C4-2B (cell line): ENCODE measurements at regions not wholly inside any gene's neighbourhood (a gene's known extent, or its start where the extent isn't known, plus 50 kb on each side); places are given as distances from the start of the nearest gene placed in this dataset.

Source experiments
- H3K27ac ChIP-seq: fragments of 450-650 bp; 2 replicates; pipeline ENCODE4 v1.5.1; 2017
- ZFX ChIP-seq: fragments of 450-650 bp; IDR thresholded peaks from 2 replicates; pipeline ENCODE4 v1.6.1; 2017
- TF ChIP-seq, protein P1 (sequence below): fragments of 450-650 bp; conservative IDR thresholded peaks from 2 replicates; pipeline ENCODE4 v1.5.1; 2017; ENCODE audit warnings: mild to moderate bottlenecking

DNA sequence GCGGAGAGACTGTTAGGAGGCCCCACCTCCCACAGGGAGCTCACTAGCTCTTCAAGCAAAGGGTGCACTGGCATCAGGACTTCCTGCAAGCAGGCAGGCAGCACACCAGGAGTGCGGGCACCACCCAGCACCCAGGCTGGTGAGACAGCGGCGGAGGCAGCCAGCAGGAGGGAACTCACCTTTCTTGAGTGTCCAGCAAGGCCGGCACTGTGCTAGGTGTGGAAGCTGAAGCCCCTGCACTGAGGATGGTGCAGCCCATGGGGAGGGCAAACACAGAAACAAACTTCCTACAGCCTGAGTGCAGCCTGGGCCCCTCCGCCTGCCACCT is 100.7 kb upstream of the ID2 start:
- no peak for TF ChIP-seq ZFX
- TF ChIP-seq, protein P1, sequence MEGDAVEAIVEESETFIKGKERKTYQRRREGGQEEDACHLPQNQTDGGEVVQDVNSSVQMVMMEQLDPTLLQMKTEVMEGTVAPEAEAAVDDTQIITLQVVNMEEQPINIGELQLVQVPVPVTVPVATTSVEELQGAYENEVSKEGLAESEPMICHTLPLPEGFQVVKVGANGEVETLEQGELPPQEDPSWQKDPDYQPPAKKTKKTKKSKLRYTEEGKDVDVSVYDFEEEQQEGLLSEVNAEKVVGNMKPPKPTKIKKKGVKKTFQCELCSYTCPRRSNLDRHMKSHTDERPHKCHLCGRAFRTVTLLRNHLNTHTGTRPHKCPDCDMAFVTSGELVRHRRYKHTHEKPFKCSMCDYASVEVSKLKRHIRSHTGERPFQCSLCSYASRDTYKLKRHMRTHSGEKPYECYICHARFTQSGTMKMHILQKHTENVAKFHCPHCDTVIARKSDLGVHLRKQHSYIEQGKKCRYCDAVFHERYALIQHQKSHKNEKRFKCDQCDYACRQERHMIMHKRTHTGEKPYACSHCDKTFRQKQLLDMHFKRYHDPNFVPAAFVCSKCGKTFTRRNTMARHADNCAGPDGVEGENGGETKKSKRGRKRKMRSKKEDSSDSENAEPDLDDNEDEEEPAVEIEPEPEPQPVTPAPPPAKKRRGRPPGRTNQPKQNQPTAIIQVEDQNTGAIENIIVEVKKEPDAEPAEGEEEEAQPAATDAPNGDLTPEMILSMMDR: no peak
- H3K27ac ChIP-seq: no peak overlapping the region

DNA sequence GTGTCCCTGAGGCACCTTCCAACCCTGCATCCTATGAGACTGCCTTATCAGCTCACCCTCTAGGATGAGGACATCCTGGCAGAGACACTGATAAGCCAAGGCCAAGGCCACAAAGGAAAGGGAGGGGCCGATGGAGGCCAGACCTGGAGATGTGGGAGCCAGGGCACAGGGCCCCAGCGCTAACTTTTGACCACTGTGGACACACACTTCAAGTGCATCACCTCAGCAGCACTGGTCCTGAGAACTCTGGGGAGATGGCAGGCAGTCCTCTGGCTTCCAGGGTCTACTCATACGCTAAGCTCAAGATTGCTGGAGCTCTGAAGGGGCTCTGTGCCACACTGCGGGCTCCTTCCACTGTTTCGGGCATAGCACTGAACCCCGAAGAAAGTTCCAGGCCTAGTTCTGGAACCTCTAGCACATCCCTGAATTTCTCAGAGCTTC is 100.2 kb upstream of the ID2 start:
- H3K27ac ChIP-seq: no peak overlapping the region
- TF ChIP-seq, protein P1: no peak
- TF ChIP-seq ZFX: no peak

DNA sequence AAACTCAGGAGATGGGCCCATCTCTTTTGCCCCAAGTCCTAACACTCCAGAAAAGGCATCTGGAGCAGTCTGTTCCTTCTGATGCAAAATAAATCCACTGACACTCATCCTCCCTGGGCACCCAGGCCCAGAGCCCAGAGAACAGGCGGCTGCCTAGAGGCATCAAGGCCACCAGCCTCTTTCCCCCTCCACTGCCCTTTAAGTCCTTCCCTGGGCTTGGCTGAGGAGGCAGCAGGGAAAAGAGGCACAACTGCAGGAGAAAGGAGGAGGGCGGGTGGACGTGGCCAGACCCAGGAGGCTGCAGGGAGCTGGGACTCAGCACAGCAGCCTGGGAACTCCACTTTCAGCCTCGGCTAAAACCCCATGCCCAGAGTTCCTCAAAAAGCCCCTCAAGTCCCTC is 99.7 kb upstream of the ID2 start:
- no peak overlapping the region for H3K27ac ChIP-seq
- no peak for TF ChIP-seq ZFX
- TF ChIP-seq, protein P1: no peak

DNA sequence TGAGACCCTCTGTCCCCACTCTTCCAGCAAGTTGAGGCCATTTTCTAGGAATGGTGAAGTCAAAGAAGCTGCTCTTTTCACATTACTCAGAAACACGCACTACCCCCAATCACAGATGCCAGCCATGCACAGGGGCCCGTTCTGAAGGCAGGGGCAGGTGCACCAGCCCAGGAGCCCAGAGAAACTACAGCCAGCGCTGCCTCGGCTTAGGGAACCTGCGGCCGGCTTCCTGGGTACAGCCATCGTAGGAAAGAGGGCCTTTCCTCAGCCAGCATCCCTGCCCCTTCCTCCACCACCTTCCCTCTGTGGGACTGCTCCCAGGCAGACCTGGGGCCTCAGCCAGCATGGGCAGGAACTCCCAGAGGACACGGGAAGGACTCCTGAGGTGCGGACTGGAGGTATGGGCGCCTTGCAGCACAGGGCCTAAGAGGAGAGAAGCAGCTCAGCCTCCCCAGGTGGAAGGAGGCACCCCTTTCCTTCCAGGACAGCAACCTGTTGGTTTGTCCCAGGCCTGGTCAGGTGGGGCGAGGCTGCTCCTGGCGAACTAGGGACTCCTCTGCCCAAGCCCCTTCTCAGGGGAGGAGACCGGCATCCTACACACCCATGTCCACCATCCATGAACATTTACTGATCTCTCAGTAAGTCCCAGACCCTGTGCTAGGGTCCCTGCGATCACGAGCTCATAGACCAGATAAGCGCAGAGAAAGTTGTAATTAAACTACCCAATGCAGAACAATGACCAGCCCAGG is 99.0 kb upstream of the ID2 start:
- TF ChIP-seq, protein P1: no peak
- TF ChIP-seq ZFX: no peak
- no peak overlapping the region for H3K27ac ChIP-seq

DNA sequence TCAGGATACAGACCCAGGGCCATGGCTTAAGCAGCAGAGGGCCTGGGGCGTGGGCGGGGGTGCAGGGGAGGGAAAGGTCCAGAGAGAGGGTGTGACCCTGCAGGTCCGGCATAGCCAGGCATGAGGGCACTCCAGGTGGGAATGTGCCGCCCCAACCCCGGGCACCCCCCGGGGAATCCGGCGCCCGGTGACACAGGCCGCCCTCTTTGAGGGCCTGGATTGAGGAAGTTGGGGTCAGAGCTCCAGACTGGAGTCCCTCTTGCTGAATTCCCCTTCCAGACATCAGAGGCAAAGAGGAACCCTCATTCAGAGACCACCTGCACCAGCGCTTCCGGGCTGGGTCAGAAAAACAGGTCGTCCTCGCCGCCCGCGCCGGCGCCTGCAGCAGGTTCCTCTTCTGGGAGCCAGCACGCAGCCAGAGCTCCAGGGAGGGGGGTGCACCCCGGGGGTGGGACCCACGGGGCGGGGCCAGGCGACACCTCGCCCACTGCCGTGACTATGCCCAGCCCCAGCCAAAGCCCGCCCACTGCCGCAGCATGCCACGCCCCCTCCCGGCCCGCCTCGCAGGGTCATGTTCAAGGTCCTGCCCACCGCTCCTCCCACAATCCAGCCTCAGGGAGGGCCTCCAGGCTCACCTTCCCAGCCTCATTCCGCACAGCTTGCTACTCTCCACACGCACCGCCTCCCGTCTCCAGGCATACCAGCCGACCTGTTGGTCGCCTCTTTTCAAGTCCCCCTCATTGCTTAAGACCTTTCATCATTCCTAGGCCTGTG is 98.3 kb upstream of the ID2 start:
- TF ChIP-seq, protein P1: no peak
- no peak for TF ChIP-seq ZFX
- H3K27ac ChIP-seq: no peak overlapping the region

DNA sequence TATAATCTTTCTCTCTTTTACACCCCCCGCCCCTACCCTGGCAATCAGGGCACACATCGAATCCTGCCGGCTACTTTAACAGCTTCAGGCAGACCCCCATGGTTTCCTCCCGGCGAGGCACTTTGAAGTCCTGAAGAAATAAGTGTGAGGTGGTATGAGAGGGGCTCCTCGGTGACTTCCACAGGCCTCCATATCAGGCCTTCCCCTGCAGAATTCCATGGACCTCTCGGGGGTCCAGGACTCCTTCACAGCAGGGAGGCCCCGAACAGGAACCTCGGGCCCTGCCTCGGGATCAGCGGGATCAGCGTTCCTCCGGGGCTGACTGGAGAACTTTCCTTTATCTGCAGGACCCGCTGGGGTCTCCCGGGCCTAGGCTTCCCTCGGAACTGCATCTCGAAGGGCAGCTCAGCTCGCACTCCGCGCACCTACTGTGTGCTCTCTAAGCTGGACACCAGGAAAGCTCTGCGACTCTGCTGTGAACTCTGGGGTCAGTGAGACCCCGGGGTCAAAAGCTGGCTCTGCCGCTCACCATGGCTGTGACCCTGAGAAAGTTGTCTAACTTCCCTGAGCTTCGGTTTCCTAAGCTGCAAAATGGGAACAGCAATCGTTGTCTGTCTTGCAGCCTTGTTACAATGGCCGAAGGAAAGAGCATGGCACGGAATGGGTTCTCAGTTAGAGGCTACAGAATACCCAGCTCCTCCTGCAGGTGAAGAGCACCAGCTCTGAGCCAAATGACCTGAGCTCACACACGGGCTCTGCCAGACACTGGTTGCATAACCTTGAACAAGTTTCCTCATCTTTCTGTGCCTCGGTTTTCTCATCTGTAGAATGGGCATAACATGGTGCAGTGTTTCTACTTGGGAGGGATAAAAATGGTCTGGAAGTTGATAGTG is 97.4 kb upstream of the ID2 start:
- H3K27ac ChIP-seq: no peak overlapping the region
- TF ChIP-seq ZFX: no peak
- TF ChIP-seq, protein P1: no peak
